GM12873 (cell line): ENCODE measurements at regions not wholly inside any gene's neighbourhood (a gene's known extent, or its start where the extent isn't known, plus 50 kb on each side); places are given as distances from the start of the nearest gene placed in this dataset.

Experiments used
- TF ChIP-seq, protein P1 (sequence below): IDR thresholded peaks from 2 replicates; pipeline ENCODE4 v1.5.1; 2012; ENCODE audit warnings: low read depth, mild to moderate bottlenecking, moderate library complexity, low read length, control low read depth; ENCODE audit not compliant: insufficient read depth; ENCODE audit errors: missing control alignments

GRCh38 chr18:51260118-51260517, 62.6 kb upstream of the MEX3C start:
- TF ChIP-seq, protein P1, sequence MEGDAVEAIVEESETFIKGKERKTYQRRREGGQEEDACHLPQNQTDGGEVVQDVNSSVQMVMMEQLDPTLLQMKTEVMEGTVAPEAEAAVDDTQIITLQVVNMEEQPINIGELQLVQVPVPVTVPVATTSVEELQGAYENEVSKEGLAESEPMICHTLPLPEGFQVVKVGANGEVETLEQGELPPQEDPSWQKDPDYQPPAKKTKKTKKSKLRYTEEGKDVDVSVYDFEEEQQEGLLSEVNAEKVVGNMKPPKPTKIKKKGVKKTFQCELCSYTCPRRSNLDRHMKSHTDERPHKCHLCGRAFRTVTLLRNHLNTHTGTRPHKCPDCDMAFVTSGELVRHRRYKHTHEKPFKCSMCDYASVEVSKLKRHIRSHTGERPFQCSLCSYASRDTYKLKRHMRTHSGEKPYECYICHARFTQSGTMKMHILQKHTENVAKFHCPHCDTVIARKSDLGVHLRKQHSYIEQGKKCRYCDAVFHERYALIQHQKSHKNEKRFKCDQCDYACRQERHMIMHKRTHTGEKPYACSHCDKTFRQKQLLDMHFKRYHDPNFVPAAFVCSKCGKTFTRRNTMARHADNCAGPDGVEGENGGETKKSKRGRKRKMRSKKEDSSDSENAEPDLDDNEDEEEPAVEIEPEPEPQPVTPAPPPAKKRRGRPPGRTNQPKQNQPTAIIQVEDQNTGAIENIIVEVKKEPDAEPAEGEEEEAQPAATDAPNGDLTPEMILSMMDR: no peak

DNA sequence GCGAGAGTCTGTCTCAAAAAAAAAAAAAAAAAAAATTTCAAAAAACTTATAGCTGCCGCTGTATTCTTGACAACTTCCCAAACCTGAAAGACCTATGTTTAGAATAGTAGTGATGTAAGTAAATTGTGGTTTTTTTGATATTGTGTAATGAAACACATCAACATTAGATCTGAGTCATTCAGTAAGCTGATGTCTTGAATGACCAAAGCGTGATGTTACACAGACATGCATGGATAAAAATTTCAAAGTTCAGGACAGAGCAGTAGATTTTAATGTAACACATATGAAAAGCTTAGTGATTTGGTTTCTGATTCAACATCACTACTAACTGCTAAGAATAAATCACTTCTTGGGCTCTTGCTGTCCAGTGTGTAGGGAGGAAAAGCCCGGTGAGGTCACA, 69.3 kb upstream of the MEX3C start:
- TF ChIP-seq, protein P1: no peak

- TF ChIP-seq, protein P1: no peak
Observed at GRCh38 chr18:51273437-51273836, 76.0 kb upstream of the MEX3C start.

- TF ChIP-seq, protein P1: no peak
Observed at GRCh38 chr18:51275712-51276476, 78.4 kb upstream of the MEX3C start.

GRCh38 chr18:51278045-51278649, 80.7 kb upstream of the MEX3C start:
- TF ChIP-seq, protein P1: peak; percentile 74

- TF ChIP-seq, protein P1: no peak
Observed at GRCh38 chr18:51279367-51279984, 82.0 kb upstream of the MEX3C start.

GRCh38 chr18:51287818-51288508, 90.5 kb upstream of the MEX3C start:
- TF ChIP-seq, protein P1: no peak
